ENCODE measurements at regions not wholly inside any gene's neighbourhood (a gene's known extent, or its start where the extent isn't known, plus 50 kb on each side); places are given as distances from the start of the nearest gene placed in this dataset.
A peak's percentile ranks its signal among the peaks of the same experiment; 100 is the strongest.

GRCh38 chr3:178271740-178272387, 264.4 kb upstream of the KCNMB2 start:
- TF ChIP-seq CTCF (IDR thresholded peaks at IDR 0.05; ENCODE audit: unreplicated experiment): no peak
- POLR2A ChIA-PET: interaction anchor here (0.7 to 8.6 kb wide), 7 partner anchors 35 to 455 kb away, joined by 3 to 61 read pairs (median 3); no protein-coding TSS in a partner anchor
- CTCF ChIA-PET: interaction anchor here (1.0 to 1.2 kb wide), 2 partner anchors 23 to 34 kb away, joined by 4 read pairs; no protein-coding TSS in a partner anchor
- H3K27me3 Mint-ChIP-seq (ENCODE audit: insufficient read depth, unreplicated experiment): no peaks in the 10 kb centered on the region
- H3K27ac Mint-ChIP-seq (ENCODE audit: low read depth, unreplicated experiment): no peak overlapping the region
- peaks cover 10% of the 10 kb centered on the region for H3K9me3 Mint-ChIP-seq (ENCODE audit: unreplicated experiment)
- no peaks in the 10 kb centered on the region for H3K36me3 Mint-ChIP-seq (ENCODE audit: insufficient read depth, unreplicated experiment)
- intact Hi-C loops (cut with micrococcal nuclease): no loop called here
- peaks cover 27% of the 10 kb centered on the region for H3K4me1 Mint-ChIP-seq (ENCODE audit: insufficient read depth, unreplicated experiment)
- BruUV-seq (replicated peaks): no TSS peak
- no peak for DNase-seq (ENCODE audit: unreplicated experiment)
- H3K4me3 Mint-ChIP-seq (ENCODE audit: unreplicated experiment): no peak overlapping the region

GRCh38 chr3:178272841-178273240, 263.4 kb upstream of the KCNMB2 start:
- POLR2A ChIA-PET: interaction anchor here (0.7 to 8.6 kb wide), 5 partner anchors 36 to 456 kb away, joined by 3 to 61 read pairs (median 5); no protein-coding TSS in a partner anchor
- no peak for DNase-seq (ENCODE audit: unreplicated experiment)
- peaks cover 27% of the 10 kb centered on the region for H3K4me1 Mint-ChIP-seq (ENCODE audit: insufficient read depth, unreplicated experiment)
- H3K9me3 Mint-ChIP-seq (ENCODE audit: unreplicated experiment): peaks cover 11% of the 10 kb centered on the region
- no TSS peak for BruUV-seq (replicated peaks)
- H3K27ac Mint-ChIP-seq (ENCODE audit: low read depth, unreplicated experiment): peak overlapping the region; percentile 52
- no peak overlapping the region for H3K4me3 Mint-ChIP-seq (ENCODE audit: unreplicated experiment)
- CTCF ChIA-PET: interaction anchor here (1.0 kb wide), 1 partner anchor 35 kb away, joined by 4 read pairs; no protein-coding TSS in a partner anchor
- intact Hi-C loops (cut with micrococcal nuclease): no loop called here
- TF ChIP-seq CTCF (IDR thresholded peaks at IDR 0.05; ENCODE audit: unreplicated experiment): no peak
- no peaks in the 10 kb centered on the region for H3K36me3 Mint-ChIP-seq (ENCODE audit: insufficient read depth, unreplicated experiment)
- H3K27me3 Mint-ChIP-seq (ENCODE audit: insufficient read depth, unreplicated experiment): no peaks in the 10 kb centered on the region

GRCh38 chr3:178274711-178275110, 261.5 kb upstream of the KCNMB2 start:
- Mint-ChIP-seq H3K9me3 (ENCODE audit: unreplicated experiment) (peaks cover 27% of the 10 kb centered on the region), H3K36me3 (ENCODE audit: insufficient read depth, unreplicated experiment) (no peaks in the 10 kb centered on the region), H3K4me1 (ENCODE audit: insufficient read depth, unreplicated experiment) (peaks cover 27% of the 10 kb centered on the region), H3K27me3 (ENCODE audit: insufficient read depth, unreplicated experiment) (no peaks in the 10 kb centered on the region), H3K27ac (ENCODE audit: low read depth, unreplicated experiment) (peak overlapping the region; percentile 71), H3K4me3 (ENCODE audit: unreplicated experiment) (no peak overlapping the region)
- intact Hi-C loops (cut with micrococcal nuclease): no loop called here
- no TSS peak for BruUV-seq (replicated peaks)
- DNase-seq (ENCODE audit: unreplicated experiment): no peak
- ChIA-PET CTCF (interaction anchor here (0.8 to 1.3 kb wide), 2 partner anchors 12 to 36 kb away, joined by 3 to 4 read pairs; no protein-coding TSS in a partner anchor), POLR2A (interaction anchor here (0.6 to 8.6 kb wide), 12 partner anchors 12 to 915 kb away, joined by 3 to 61 read pairs (median 4); no protein-coding TSS in a partner anchor)
- no peak for TF ChIP-seq CTCF (IDR thresholded peaks at IDR 0.05; ENCODE audit: unreplicated experiment)

GRCh38 chr3:178275311-178275710, 260.9 kb upstream of the KCNMB2 start:
- CTCF ChIA-PET: interaction anchor here (1.3 kb wide), 1 partner anchor 36 kb away, joined by 3 read pairs; no protein-coding TSS in a partner anchor

More at GRCh38 chr3:178275311-178275710, 260.9 kb upstream of the KCNMB2 start:
- no peak for DNase-seq (ENCODE audit: unreplicated experiment)
- POLR2A ChIA-PET: interaction anchor here (0.6 to 8.6 kb wide), 9 partner anchors 21 to 828 kb away, joined by 3 to 61 read pairs (median 5); no protein-coding TSS in a partner anchor
- BruUV-seq (replicated peaks): no TSS peak
- intact Hi-C loops (cut with micrococcal nuclease): no loop called here
- peaks cover 33% of the 10 kb centered on the region for H3K9me3 Mint-ChIP-seq (ENCODE audit: unreplicated experiment)
- no peak for TF ChIP-seq CTCF (IDR thresholded peaks at IDR 0.05; ENCODE audit: unreplicated experiment)
- no peak overlapping the region for H3K4me3 Mint-ChIP-seq (ENCODE audit: unreplicated experiment)
- no peaks in the 10 kb centered on the region for H3K36me3 Mint-ChIP-seq (ENCODE audit: insufficient read depth, unreplicated experiment)
- peak overlapping the region; percentile 71 for H3K27ac Mint-ChIP-seq (ENCODE audit: low read depth, unreplicated experiment)
- no peaks in the 10 kb centered on the region for H3K27me3 Mint-ChIP-seq (ENCODE audit: insufficient read depth, unreplicated experiment)
- peaks cover 26% of the 10 kb centered on the region for H3K4me1 Mint-ChIP-seq (ENCODE audit: insufficient read depth, unreplicated experiment)
